ENCODE measurements at regions not wholly inside any gene's neighbourhood (a gene's known extent, or its start where the extent isn't known, plus 50 kb on each side); places are given as distances from the start of the nearest gene placed in this dataset.
A peak's percentile ranks its signal among the peaks of the same experiment; 100 is the strongest.
"Not testable (repeated sequence)": the region's sequence is repeated elsewhere in the genome, so short reads cannot be mapped to it uniquely, and the experiment has no call there.

DNA sequence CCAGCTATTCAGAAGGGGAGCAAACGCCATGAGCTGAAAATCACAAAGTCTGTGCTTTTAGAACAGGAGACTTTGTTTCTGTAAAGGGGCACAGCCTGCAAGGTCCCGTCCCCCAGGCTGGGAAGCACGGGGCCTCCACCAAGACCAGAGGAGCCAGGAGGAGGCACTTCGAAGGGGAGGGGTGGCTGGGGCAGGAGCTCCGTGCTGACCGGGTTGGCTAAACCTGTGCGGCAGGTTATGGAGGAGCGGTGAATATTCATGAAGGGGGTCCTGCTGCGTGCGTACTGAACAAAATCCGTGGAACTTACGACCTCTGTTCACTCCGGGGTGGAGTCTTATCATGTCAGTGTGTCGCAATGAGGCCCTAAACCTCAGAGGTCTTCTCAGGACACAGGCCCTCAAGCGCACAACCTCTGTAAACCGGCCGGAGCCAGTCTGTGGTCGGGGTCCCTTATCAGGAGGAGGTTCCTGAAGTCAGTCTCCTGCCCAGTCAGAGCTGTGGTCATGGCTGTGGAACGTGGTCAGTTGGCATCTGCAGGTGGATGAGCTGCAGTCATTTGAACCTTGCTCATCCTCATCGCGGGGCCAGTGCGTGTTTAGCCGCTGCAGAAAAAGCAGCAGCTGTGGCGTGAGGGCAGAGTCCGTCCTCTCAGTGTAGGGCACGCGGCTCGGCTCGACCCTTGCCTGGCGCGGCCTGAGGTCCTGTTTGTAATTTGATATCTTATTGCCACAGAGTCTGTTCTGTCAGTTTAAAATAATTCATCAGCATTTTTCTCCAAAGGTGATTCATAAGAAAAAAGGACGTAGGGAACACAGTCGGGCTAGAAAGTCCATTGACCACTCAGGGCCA lies 5507.7 kb upstream of the TPTE start:
- DNase-seq, result not testable (repeated sequence)

DNA sequence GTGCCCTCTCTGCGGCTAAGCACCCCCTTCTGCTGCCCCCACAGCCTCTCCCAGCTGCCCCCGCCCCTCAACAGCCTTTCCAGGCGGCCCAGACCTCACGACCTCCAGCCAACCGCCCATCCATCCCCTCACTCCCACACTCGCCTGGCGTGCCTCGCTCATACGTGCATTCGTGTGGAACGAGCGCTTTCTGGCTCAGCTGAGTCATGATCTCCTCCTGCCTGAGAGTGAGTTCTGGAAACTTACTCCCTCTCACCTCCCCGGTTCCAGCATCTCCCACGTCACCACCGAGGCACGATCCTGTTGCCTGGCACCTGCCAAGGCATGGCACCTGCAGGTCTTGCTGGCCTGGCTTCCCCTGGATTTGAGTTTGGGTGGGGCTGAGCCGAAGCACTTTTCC lies 5506.2 kb upstream of the TPTE start:
- not testable (repeated sequence) for DNase-seq

DNA sequence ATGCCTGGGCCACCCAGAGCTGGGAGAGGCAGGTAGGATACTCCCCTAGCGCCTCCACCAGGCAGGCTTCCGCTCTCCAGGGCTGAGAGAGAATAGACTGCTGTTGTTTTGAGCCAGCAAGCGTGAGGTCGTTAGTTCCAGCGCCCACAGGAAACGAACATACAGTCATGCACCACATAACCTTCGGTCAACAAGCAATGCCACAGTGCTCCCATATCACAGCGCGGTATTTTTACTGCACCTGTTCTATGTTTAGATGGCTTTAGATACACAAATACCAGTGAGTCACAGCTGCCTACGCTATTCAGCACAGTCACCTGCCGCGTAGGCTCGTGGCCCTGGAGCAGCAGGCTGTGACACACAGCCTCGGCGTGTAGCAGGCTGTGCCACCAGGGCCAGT lies 5502.3 kb upstream of the TPTE start:
- not testable (repeated sequence) for DNase-seq

DNA sequence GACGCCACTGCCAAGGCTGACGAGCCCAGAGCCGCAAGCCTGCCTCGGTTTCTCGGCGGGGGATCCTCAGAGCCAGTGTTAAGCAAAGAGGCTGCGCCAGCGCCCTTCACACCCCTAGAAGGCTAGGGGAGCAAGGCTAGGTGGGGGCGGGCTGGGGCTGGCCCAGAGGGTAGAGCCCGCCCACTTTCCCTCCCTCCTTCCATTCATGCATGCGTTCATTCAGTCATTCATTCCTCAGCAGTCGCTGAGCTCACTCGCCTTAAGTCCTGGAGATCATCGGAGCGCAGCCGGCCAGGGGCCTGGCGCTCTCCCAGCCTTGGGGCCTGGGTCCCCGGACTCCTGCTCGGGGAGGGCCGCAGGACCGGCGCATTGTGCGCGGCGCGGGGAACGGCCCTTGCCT lies 5499.6 kb upstream of the TPTE start:
- not testable (repeated sequence) for DNase-seq

DNA sequence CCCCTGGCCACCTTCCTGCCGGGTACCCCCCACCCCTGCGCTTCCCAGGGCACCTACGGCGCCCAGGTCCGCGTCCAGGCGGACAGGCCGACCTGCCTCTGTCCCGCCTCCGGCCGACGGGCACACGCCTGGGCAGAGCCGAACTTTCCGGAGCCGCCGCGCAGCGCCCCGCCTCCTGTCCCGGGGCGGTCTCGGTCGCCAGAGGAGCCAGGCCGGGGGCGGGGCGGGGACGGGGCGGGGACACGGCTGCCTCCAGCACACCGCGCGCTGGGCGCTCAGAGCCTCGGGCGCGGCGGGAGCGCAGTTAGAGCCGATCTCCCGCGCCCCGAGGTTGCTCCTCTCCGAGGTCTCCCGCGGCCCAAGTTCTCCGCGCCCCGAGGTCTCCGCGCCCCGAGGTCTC lies 5499.1 kb upstream of the TPTE start:
- DNase-seq, result not testable (repeated sequence)

DNA sequence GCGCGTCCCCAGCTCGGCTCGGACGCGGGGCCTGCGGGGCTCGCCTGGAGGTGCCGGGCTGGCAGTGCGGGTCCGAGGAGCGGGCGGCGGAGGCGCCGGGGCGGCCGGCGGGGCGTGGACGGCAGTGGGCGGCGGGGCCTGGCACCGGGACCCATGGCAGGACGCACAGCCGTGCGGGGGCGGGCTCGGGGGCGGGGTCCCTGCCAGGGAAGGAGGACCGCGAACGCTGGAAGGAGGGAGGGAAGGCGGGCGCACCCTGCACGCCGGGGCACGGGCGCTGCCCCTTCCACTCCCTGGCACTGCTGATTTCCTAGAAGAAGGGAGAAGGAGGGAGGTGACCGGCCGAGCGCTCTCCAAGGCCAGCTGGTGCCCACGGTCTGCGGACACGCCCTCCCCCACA lies 5498.6 kb upstream of the TPTE start:
- not testable (repeated sequence) for DNase-seq

DNA sequence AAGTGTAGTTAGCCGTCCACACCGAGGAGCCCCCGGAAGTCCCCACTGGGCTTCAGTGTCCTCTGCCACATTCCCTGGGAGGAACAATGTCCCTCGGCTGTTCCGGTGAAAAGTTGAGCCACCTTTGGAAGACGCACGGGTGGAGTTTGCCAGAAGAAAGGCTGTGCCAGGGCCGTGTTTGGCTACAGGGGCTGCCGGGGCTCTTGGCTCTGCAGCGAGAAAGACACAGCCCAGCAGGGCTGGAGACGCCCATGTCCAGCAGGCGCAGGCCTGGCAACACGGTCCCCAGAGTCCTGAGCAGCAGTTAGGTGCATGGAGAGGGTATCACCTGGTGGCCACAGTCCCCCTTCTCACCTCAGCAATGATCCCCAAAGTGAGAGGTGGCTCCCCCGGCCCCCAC lies 5486.2 kb upstream of the TPTE start:
- not testable (repeated sequence) for DNase-seq

DNA sequence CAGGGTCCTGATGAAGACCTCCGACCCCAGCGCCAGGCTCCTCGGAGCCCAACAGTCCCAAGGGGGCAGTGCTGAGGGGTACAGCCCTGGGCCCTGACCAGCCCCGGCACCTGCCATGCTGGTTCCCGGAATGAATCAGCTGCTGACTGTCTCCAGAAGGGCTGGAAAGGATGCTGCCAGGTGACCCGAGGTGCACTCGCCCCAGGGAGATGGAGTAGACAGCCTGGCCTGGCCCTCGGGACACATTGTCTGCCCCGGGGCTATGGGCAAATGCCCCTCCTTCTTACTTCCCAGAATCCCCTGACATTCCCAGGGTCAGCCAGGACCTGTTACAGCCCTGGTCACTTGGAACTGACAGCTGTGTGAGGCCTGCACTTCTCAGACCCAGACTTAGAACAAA lies 5485.8 kb upstream of the TPTE start:
- DNase-seq, result not testable (repeated sequence)

DNA sequence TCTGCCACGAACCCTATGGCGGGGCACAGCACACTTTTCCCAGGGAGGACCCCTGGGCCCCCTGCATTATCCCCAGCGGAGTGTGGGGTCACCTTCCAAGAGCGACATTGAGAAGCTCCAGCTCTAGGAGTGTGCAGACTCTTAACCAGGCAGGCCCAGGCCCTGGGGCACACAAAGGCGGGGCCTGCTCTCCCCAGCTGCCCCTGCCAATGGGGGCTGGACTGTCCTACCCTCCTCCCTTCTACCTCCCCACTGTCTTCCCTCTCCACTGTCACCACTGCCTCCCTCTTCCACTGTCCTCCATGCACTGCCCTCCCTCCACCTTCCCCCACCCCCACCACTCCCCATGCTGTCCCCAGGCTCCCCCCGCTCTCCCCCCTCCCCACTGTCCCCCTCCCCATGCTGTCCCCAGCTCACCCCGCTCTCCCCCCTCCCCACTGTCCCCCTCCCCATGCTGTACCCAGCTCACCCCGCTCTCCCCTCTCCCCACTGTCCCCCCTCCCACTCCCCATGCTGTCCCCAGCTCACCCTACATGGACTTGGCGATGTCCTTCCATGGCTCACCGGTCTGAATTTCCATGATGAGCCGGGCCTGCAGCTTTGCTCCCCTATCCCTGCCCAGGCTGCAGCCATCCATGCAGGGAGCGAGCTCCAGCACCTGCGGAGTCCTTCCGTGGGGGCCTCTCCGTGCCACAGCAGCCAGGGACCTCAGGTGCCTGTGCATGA lies 5483.6 kb upstream of the TPTE start:
- DNase-seq, result not testable (repeated sequence)

DNA sequence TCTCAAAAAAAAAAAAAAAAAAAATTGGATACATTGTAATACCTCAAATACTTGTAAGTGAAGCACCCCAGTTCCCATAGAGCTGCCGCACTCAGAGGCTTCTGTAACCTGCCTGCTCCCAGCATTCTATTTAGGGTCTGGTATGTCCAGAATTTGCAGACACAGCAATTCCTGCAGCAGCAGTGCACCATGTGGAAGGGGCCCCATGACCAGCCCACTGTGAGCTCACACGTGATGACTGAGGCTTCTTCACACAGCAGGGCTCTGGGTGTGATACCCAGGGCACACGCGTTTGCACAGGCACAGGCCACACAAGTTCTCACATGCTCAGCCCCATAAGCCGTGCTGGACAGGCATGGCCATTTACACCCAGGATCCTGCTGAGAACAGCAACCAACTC lies 5481.5 kb upstream of the TPTE start:
- not testable (repeated sequence) for DNase-seq

DNA sequence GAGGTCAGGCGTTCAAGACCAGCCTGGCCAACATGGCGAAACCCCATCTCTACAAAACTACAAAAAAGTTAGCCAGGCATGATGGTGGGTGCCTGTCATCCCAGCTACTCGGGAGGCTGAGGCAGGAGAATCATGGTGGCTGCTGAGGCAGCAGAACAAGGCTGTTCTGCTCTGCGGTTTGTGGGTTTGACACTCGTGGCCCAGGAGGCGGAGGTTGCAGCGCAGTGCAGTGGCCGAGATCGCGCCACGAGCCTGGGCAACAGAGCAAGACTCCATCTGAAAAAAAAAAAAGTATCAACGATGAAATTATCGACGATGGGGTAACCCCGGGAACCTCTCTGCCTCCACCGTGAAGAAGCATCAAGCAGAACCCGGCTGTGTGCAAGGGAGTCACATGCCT lies 5478.8 kb upstream of the TPTE start:
- not testable (repeated sequence) for DNase-seq

DNA sequence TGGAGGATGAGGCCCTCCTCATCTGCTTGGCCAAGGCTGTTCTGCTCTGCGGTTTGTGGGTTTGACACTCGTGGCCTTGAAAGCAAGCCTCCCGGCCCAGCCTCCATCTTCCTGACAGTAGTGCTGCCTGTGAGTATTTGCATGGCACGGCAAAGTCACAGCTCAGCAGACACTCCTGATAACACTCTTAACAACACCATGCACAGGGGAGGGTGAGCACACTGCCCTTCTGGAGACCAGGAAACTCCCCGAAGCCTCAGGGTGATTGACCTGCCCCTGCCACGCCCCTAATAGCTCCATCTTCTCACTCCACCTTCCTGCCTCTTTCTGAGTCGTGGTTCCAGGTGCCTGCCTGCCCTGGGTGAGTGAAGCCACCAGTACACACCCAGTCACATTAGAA lies 5476.6 kb upstream of the TPTE start:
- not testable (repeated sequence) for DNase-seq

DNA sequence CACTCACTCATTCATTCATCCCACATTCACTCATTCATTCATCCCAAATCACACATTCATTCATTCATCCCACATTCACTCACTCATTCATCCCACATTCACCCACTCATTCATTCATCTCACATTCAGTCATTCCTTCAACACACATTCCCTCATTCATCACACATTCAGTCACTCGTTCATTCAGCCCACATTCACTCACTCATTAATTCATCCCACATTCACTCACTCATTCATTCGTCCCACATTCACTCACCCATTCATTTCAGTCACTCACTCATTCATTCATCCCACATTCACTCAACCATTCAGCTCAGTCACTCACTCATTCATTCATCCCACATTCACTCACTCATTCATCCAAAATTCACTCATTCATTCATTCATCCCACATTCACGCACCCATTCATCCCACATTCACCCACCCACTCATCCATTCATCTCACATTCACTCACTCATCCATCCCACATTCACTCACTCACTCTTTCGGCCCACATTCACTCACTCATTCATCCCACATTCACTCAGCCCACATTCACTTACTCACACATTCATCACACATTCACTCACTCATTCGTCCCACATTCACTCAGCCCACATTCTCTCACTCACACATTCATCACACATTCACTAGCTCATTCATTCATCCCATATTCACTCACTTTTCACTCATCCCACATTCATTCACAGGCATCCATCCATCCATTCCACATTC lies 5469.9 kb upstream of the TPTE start:
- DNase-seq, result not testable (repeated sequence)

DNA sequence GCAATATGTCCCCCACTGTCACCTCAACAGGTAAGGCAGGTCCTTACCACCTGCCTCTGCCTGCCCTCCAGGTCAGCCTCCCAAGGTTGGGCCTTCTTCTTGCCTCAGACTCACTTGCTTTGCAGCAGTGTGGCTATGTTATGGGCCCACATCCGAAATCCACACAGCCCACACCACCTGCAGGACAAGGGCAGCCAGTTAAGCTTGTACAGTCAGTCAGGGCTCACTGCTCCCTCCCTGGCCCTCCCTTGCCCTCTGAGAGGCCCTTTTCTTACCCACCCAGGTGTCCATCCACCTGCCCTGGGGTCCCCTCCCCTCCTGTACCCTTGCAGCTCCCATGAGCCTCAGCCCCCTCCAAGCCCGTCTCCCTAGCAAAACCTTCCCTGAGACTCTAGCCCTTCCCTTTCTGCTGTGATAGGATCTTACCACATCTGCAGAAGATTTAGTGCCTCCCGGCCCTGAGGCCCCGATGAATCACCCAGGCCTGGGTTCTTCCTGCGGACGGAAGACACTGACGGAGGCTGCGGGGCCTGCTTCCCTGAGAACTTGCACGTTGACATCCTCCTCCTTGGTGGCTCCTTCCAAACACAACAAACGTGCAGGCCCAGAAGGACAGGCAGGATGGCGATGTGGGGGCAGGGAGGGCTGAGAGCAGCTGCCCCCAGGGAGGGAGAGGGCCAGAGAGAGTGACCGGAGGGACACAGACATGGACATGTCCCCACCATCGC lies 5466.2 kb upstream of the TPTE start:
- DNase-seq, result not testable (repeated sequence)

DNA sequence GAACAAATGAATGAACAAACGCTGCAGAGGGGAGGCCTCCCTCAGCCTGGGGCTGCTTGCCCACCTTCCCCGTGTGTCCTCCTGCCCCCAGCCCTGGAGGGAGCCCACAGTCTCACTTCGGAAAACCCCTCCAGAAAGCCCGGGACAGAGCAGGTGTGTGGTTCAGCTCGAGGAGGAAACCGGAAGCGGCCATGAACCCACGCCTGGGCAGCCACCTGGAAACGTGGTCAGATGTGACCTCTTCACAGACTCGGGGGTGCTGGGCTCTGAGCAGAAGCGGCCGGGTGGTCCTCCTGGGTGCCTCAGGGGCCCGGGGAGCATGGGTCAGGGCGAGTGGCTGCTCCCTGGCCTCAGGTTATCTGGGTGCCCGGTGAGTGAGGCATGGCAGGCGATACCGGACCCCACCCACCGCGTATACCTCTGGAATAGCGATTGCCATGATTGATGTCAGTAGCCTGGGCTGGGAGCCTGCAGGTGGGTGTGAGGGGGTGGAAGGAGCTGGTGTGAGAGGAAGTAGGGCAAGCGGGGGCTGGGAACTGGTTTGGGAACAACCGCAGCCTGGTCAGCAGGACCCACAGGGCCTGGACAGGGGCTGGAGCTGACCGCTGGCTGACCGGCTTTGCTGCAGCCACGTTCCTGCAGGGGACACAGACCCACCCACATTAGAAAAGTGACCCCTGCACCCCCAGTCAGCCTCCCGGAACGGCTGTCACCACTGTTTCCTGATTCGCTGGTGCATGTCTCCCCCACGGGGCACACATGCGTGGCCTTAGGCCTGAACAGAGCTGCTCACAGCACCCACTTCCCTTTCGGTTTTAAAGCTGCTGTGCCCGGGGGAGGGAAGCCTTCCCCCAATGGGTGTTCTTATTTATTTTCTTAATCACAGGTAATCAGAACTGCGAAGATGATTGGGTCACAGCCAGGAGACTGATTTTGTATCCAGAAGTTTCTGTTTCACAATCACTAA lies 5465.1 kb upstream of the TPTE start:
- not testable (repeated sequence) for DNase-seq

DNA sequence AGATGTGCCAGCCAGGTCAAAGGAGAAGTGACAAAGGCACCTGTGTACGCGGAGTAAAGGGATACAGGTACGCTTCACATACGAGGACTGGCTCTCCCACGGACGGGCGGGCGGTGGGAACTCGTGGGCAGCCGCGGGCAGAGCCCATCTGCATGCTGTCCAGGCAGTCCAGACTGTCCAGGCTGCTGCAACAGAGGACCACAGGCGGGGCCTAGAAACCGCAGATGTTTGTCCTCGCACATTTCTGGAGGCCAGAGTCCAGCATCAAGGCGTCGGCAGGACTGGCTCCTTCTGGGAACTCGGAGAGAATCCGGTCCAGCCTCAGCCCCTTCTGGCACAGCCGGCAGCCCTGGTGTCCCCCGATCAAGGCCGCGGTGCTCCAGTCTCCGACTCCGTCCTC lies 5464.3 kb upstream of the TPTE start:
- DNase-seq, result not testable (repeated sequence)

DNA sequence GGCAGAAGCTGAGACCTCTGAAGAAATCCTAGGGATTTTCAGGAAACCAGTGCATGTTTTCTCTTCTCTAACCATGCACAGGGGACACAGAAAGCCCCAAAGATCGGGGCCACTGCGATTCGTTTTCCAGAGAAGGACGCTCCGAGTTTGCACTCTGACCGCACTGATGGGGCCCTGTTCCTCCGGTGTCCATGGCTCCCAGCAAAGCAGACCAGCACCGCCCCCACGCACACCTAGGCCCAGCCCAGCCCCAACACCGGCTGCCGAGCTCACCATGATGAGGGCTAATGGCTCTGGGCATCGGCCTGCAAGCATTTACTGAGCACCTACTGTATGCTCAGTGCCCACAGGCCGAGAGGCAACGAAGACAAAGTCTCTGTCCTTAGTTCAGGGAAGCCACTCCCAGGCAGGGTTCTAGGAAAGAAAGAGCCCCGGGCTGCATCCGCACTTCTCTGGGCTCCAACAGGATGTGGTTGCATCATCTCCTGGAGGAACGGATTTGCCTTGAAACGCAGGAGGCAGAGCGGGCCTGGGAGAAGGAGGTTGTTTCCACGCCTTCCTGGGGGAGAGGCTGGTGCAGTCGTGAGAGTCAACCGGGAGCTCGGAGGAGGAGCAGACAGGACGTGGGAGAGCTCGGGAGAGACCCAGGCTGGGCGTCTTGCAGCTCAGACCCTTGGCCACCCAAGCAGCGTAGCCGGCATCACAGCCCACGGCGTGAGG lies 5460.9 kb upstream of the TPTE start:
- DNase-seq, result not testable (repeated sequence)

DNA sequence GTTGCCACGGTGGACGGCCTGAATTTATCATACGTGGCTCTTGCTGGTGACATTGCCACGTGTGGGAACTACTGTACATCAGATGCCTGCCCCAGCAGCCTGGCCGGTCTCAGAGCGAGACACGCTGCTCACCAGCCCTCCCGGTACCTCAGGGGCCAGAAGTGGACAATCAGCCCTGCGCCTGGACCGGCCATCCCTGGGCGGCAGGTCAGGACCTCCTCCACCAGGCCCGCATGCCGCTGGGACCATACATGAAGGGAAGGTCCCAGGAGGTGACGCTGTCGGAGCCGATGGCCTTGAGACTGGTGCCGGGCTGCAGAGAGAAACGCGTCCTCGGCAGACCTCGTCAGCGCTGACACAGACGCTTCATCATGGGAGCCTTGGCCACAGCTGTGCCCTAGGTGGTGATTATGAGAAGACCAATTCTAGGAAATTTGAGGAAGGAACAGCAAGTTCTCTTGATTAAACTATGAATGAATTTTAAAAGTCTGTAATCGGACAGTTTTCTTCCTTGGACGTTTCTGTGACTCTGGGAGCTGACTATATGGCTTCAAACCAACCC lies 5456.7 kb upstream of the TPTE start:
- DNase-seq, result not testable (repeated sequence)

DNA sequence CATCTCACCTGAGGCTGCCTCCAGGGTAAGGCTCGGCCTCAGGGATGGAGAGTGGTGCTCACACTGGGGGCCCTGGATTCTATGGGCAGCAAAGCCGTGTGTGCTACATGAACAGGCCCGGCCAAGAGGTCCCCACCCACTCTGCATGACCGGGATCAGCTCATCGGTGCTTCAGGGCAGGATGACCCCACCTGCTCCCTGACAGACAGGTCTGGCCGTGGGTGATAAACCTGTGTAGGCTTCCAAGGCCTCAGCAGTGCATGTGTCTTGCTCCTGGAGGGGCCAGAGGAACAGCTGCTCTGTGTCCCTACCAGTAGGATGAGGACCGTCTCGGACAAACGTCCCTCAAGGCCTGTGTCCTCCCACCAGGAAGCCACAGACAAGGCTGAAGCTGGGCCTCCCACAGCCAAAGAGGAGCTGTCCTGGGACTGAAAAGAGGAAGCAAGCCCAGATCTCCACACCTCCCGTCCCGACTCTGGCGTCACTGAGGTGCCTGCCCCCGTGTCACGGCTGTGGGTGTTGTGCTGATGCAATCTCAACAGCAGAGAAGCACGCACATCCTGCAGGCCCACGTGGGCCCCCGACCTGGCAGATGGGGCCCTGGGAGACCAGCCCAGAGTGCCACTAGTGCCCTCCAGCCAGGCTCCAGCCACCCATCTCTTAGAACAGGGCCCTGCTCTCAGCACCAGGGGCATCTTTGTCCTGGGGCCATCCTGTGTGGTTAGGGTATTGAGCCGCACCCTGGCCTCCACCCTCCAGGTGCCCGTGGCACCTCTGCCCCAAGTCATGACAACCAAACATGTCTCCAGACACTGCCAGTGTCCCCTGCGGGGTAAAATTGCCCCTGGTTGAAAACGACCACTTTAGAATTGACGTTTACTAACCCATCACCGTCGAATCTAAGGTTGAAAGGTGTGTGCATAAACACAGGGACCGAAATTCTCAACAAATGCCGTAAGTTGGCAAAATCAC lies 5455.9 kb upstream of the TPTE start:
- peak; percentile 54 to 65 for DNase-seq

All from stimulated activated CD4-positive, alpha-beta T cell treated with anti-CD3 and anti-CD28 coated beads, Interleukin-2, amount 100 ng/mL, for 24 hours (primary cell).